ENCODE measurements at regions not wholly inside any gene's neighbourhood (a gene's known extent, or its start where the extent isn't known, plus 50 kb on each side); places are given as distances from the start of the nearest gene placed in this dataset.

DNA sequence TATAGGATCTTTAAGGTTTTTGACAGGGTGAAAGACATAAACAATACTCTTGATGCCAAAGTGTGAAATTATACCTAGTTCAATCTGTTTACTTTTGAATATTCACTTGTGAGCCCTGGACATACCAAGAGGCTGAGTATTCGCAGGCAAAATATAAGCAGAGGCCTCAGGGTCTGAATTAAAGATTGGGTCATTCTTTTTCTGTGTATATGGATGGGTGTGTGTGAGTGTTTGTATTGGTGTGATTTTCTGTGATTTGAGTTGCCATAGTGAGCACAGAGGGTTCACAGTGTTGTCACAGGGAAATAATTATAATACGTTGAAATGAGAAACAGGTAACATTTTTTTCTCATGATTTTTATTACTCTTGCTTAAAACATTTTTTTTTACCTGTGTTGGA, 770.7 kb upstream of the ALCAM start (continued):
- no peak for TF ChIP-seq CTBP2 (IDR thresholded peaks at IDR 0.05; ENCODE audit: borderline replicate concordance, insufficient read depth, insufficient read length, low read length)
- TF ChIP-seq NANOG (IDR thresholded peaks at IDR 0.05; ENCODE audit: insufficient read depth, low read depth, low read length, poor library complexity, severe bottlenecking), result no peak
- no peak for TF ChIP-seq SP2 (IDR thresholded peaks at IDR 0.05; ENCODE audit: low read length)
- TF ChIP-seq, protein P1, sequence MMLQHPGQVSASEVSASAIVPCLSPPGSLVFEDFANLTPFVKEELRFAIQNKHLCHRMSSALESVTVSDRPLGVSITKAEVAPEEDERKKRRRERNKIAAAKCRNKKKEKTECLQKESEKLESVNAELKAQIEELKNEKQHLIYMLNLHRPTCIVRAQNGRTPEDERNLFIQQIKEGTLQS (IDR thresholded peaks at IDR 0.05; ENCODE audit: insufficient read depth, low read depth, low read length), result no peak
- no peak for TF ChIP-seq BACH1 (IDR thresholded peaks at IDR 0.05; ENCODE audit: low read length)
- no peak for TF ChIP-seq CREB1 (IDR thresholded peaks at IDR 0.05)
